Cerebellar cortex (tissue), 1 donor: ENCODE measurements at regions not wholly inside any gene's neighbourhood (a gene's known extent, or its start where the extent isn't known, plus 50 kb on each side); places are given as distances from the start of the nearest gene placed in this dataset.
"Not testable (repeated sequence)": the region's sequence is repeated elsewhere in the genome, so short reads cannot be mapped to it uniquely, and the experiment has no call there.

ENCODE experiments used
- DNase-seq: peaks from one replicate; pipeline ENCODE4 v3.0.0-alpha.2; 2015; ENCODE audit warnings: low spot score

- DNase-seq = no peak
Observed at GRCh38 chr4:57331959-57332358, 221.8 kb upstream of the IGFBP7 start.

- DNase-seq = no peak
Observed at GRCh38 chr4:57329279-57329678, 219.1 kb upstream of the IGFBP7 start.

DNA sequence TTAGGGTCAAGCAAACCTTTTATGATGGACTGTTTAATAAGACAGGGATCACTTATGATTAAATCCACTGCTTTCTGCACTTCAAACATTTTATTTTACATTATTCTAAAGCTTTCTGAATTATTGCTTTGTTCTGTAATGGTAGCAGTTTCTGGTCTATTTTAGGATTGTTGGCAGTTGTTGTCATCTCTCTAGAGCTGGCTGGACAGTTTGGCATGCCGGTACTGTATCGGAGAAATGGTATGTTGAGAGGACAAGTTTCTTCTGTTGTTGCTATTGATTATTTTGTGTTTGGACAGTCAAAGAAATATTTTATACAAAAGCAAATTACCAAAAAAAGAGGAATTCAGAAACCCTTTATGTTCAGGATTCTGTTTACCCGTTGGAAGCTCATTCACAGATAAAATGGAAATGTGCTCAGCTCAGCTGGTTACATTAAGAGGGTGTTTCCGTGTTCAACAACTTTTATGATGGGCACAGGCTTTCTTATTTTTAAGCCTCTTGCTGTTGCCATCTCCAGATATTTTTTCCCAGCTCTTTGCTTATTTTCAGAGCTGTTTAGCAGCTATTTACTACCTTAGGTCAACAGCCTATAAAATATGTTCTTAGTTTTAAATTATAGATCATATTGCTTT is 214.6 kb upstream of the IGFBP7 start:
- DNase-seq = no peak

DNA sequence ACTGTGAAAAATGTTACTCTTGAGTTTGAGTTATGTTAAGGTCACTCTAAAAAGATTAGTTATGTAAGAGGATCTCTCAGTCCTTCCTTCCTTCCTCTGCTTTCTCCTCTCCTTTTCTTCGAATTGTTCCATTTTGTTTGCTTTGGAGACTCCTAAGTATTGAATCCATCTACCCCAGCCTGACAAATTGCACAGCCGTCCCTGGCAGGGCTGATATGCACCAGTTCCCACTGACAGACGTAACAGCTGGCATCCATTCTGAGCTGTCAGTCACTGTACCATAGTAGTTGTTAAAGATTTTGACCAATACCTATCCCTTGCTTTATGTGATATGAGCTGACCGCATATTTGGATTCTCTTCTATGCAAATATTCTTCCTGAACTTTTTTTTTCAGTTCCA is 210.7 kb upstream of the IGFBP7 start:
- DNase-seq = no peak

- no peak for DNase-seq
Observed at GRCh38 chr4:57320217-57320616, 210.0 kb upstream of the IGFBP7 start.

DNA sequence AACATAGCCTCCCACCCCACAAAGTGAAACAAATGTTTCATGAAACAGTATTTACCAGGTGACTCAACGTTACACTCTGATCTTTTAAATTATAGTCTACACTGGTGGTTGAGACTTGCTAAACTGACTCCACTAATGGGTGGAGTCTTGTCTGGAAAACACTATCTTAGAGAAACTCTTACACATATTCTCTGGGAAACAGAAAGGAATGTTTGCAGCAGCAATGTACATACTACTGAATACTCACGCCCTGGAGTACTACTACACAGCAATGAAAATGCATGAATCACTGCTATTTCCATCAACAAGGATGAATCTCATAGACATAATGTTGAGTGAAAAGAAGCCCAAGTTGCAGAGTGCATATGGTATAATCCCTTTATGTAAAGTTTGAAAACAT is 208.5 kb upstream of the IGFBP7 start:
- DNase-seq = no peak

DNA sequence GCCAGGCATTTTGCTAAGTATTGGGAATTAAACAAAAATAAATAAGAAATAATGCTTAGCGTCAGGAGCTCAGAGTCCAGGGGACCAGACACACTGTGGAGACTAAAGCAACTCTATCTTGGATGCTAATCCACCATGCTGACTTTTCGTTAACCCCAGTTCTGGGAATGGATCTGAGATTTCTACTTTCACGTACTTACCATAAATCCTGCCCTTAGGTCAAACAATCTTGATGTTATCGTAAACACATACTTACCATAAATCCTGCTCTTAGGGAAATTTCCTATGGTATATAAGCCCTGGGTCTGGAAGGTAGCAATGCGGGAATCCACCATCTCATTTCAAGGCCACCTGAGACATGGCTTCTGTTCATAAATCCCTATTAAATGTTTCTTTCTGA is 204.5 kb upstream of the IGFBP7 start:
- no peak for DNase-seq

- DNase-seq = no peak
Observed at GRCh38 chr4:57312296-57312695, 202.1 kb upstream of the IGFBP7 start.

DNA sequence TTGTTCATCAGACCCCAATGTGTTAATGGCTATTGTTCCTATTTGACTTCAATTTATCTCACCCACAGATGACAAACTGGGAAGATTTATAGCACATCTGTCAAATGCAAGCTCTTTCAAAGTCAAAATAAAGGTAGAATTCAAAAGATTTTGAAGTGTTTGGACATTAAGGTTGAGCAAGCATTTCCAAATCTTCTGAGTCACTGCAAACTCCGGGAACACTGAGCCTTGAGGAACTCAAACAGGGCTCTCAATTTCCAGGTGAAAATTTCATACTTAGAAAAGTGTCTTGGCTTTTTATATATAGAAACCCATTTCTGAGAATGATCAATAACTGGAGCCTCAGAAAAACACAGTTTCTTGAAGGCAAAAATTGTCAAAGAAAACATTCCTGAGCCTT is 199.5 kb upstream of the IGFBP7 start:
- no peak for DNase-seq

GRCh38 chr4:57308301-57308700 is 198.1 kb upstream of the IGFBP7 start:
- DNase-seq = no peak

DNA sequence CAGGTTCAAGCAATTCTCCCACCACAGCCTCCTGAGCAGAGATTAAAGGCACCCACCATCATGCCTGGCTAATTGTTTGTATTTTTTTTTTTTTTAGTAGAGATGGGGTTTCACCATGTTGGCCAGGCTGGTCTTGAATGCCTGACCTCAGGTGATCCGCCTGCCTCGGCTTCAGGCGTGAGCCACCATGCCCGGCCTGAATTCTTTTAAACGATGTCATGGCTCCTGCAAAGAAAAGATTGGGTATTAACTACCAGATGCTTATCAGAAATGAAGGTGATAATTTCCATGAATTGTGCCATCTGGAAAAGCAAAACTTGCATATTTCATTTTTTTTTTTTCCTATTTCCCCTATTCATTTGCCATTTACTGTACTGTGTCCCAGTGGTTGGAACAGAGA is 195.7 kb upstream of the IGFBP7 start:
- DNase-seq = no peak

DNA sequence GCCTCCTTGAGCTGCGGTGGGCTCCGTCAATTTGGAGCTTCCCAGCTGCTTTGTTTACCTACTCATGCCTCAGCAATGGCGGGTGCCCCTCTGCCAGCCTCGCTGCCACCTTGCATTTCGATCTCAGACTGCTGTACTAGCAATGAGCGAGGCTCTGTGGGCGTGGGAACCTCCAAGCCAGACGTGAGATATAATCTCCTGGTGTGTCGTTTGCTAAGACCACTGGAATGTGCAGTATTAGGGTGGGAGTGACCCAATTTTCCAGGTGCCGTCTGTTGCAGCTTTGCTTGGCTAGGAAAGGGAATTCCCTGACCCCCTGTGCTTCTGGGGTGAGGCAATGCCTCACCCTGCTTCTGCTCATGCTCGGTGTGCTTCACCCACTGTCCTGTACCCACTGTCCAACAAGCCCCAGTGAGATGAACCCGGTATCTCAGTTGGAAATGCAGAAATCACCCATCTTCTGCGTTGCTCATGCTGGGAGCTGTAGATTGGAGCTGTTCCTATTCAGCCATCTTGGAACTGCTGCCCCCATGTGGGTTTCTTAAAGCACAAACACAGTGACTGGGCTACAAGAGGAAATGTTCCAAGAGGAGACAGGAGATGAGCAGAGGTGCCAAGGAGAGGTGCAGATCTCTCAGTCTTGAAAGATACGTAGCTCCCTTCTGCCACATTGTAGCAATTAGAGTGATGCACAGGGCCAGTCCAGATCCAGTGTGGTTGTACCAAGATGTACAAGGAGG is 193.0 kb upstream of the IGFBP7 start:
- DNase-seq = no peak

DNA sequence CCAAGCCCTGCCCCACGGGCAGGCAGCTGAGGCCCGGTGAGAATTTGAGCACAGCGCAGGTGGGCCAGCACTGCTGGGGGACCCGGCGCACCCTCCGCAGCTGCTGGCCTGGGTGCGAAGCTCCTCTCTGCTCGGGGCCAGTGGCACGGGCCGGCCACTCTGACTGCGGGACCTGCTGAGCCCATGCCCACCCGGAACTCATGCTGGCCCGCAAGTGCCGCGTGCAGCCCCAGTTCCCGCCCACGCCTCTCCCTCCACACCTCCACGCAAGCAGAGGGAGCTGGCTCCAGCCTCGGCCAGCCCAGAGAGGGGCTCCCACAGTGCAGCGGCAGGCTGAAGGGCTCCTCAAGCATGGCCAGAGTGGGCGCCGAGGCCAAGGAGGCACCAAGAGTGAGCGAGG is 190.1 kb upstream of the IGFBP7 start:
- not testable (repeated sequence) for DNase-seq

DNA sequence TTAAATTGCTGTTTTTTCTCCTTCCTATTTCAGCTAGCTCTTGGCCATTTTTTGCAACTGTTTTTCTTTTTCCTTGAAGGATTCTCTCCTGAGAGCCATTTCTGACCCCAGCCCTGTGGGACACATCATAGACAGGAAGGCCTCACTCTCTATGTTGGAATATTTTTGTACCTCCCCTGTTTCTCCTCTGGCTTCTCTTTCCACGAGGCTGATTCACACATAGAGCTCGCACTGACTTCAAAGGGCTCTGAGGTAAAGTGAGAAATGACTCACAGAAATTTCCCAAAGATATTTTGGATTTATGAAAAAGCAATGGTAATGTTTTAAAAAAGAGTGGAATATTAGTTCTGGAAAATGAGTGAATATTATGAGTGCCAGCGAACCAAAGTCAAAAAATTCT is 181.7 kb upstream of the IGFBP7 start:
- DNase-seq = no peak

- DNase-seq = no peak
Observed at GRCh38 chr4:57287687-57288604, 177.8 kb upstream of the IGFBP7 start.

- DNase-seq = no peak
Observed at GRCh38 chr4:57282933-57283310, 172.7 kb upstream of the IGFBP7 start.

DNA sequence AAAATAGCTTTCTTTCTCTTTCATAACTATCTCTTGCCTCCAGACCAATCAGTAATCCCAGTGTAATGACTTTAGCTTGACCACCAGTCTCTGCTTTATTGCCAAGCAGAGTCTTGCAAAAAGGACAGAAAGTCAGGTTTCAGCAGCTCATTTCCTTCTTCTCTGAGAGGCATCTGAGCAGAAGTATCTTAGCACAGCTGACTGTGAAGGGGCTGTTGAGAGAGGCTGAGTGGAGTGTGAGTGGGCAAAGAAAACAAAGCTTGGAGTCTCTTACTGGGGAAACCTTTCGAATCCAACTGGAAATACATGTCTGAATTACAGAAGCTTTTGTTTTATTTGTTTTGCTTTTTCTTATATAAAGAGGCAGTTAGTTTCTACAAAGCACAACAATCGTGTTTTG is 170.3 kb upstream of the IGFBP7 start:
- DNase-seq = no peak

DNA sequence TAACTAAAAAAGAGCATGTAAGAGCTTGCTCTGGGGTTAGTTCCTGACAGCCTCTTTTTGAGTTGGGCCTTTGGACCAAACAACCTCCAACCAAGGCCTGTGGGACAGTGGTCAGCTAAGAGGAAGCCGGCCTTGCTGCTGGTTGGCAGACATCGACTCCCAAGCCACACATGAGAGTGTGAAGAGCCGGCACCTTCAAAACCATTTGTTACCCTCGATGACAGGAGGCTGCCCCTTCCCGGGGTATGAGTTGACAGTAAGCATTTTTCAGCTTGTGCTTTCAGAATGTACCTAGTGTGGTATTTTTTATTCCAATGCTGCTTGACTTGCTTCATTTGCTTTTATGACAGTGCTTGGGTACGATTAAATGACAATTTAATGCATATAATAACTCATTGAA is 168.6 kb upstream of the IGFBP7 start:
- DNase-seq = no peak

DNA sequence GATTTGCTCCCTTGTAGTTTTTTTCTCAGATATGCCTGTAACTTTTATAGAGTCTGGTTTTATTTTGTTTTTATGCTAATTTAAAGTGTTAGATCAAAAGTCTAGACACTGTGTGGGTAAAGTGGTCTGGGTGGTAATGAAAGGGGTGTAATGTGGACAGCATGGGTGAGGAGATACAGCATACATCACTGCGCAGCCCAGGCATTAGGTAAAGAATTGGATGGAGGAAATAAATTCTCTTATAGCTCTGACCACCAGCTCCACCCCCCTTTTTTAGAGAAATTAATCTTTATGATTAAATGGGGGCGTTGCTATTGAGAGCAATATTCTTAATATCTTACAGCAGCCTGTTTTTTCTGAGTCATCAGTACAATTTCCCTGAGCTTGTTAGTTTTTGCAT is 163.9 kb upstream of the IGFBP7 start:
- no peak for DNase-seq

DNA sequence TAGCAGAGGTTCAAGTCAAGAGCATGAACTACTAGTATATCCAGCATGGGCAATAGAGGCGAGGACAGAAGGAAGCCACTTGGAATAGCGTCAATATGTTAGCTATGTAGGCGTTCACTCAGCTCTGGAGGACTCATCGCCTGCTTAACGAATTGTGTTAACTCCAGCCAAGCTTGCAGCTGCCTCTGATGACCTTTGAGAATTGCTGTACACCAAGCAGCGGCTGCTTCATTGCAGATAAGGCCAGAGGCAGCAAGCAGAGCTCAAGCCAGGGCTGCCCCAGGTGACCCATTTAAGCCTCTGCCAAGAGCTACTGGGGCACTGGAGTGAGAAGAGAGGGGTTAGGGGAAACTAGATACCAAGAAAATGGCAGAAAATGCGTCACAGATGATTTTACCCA is 160.2 kb upstream of the IGFBP7 start:
- DNase-seq = no peak

- DNase-seq = no peak
Observed at GRCh38 chr4:57265831-57266582, 155.8 kb upstream of the IGFBP7 start.

- no peak for DNase-seq
Observed at GRCh38 chr4:57254754-57255153, 144.6 kb upstream of the IGFBP7 start.
